GM12872 (cell line): ENCODE measurements at regions not wholly inside any gene's neighbourhood (a gene's known extent, or its start where the extent isn't known, plus 50 kb on each side); places are given as distances from the start of the nearest gene placed in this dataset.

Experiments
- CTCF ChIP-seq: IDR thresholded peaks from 3 replicates; pipeline ENCODE4 v1.5.1; 2011; ENCODE audit warnings: low read depth, mild to moderate bottlenecking, low read length, moderate library complexity; ENCODE audit not compliant: insufficient read depth

- no peak for TF ChIP-seq CTCF
Measured at GRCh38 chr1:239989990-239990389, 101.7 kb upstream of the FMN2 start.

GRCh38 chr1:239993366-239993765 lies 98.3 kb upstream of the FMN2 start:
- TF ChIP-seq CTCF = no peak

GRCh38 chr1:239995281-239995680 lies 96.4 kb upstream of the FMN2 start:
- no peak for TF ChIP-seq CTCF

GRCh38 chr1:239997160-239997514 lies 94.5 kb upstream of the FMN2 start:
- TF ChIP-seq CTCF = no peak

GRCh38 chr1:239997515-239998311 lies 94.0 kb upstream of the FMN2 start:
- TF ChIP-seq CTCF = no peak

GRCh38 chr1:239998312-239998649 lies 93.4 kb upstream of the FMN2 start:
- no peak for TF ChIP-seq CTCF

GRCh38 chr1:239999170-239999569 lies 92.5 kb upstream of the FMN2 start:
- no peak for TF ChIP-seq CTCF
